ENCODE measurements at regions not wholly inside any gene's neighbourhood (a gene's known extent, or its start where the extent isn't known, plus 50 kb on each side); places are given as distances from the start of the nearest gene placed in this dataset.

DNA sequence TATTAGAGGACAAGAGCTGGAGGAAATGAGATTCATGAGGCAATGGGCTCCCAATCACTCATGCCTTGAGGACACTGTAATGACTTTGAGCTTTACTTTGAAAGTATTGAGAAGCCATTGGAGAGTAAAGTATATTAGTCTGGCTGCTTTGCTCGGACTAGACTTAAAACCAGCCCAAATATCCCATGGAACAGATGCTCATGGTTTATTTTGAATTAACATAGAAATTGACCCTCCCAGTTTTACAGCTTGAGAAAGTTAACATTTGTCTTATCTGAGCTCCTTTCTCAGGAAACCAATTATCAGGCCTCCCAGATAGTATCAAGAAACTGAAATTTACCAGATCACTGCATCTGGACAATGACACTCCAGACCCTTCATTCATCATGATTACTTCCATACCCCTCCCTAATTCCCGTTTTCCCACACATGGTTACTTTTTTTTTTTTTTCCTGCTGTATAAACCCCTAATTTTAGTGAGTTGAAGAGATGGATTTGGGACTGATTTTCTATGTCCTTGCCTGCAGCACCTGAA, 270.8 kb upstream of the SMIM30 start:
- ChIA-PET CTCF (no interaction called here), POLR2A (no interaction called here)
- no peaks in the 10 kb centered on the region for H3K27me3 ChIP-seq (ENCODE audit: control insufficient read depth, insufficient read depth, low read length)
- DNase-seq (ENCODE audit: low read depth) = no peak
- TF ChIP-seq, protein P1, sequence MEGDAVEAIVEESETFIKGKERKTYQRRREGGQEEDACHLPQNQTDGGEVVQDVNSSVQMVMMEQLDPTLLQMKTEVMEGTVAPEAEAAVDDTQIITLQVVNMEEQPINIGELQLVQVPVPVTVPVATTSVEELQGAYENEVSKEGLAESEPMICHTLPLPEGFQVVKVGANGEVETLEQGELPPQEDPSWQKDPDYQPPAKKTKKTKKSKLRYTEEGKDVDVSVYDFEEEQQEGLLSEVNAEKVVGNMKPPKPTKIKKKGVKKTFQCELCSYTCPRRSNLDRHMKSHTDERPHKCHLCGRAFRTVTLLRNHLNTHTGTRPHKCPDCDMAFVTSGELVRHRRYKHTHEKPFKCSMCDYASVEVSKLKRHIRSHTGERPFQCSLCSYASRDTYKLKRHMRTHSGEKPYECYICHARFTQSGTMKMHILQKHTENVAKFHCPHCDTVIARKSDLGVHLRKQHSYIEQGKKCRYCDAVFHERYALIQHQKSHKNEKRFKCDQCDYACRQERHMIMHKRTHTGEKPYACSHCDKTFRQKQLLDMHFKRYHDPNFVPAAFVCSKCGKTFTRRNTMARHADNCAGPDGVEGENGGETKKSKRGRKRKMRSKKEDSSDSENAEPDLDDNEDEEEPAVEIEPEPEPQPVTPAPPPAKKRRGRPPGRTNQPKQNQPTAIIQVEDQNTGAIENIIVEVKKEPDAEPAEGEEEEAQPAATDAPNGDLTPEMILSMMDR (IDR thresholded peaks at IDR 0.05; ENCODE audit: insufficient read depth, low read depth, low read length) = no peak
- H3K36me3 ChIP-seq (ENCODE audit: control insufficient read depth, insufficient read depth, low read length) = no peaks in the 10 kb centered on the region
- no peak overlapping the region for H3K4me3 ChIP-seq (ENCODE audit: low read depth, low read length)

DNA sequence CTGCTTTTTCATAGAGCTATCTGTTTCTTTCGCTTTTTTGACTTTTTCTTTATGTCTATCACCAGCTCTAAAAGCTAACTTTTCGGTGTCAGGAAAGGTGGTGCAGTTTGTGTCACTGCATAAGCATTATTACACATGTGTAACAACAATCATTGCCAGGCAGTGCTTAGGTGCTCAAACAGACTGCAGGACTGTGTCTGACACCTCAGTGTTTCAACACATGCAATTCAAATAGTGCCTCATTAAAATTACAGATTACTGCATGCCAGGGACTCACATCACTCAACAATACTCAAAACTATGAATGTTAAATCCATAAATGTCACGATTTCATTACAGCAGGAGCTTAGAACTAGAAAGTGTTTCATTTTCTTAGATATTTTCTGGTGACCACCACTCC, 265.3 kb upstream of the SMIM30 start:
- DNase-seq (ENCODE audit: low read depth) = no peak
- H3K36me3 ChIP-seq (ENCODE audit: control insufficient read depth, insufficient read depth, low read length) = no peaks in the 10 kb centered on the region
- ChIA-PET CTCF (no interaction called here), POLR2A (no interaction called here)
- no peak overlapping the region for H3K4me3 ChIP-seq (ENCODE audit: low read depth, low read length)
- TF ChIP-seq, protein P1 (IDR thresholded peaks at IDR 0.05; ENCODE audit: insufficient read depth, low read depth, low read length) = no peak
- H3K27me3 ChIP-seq (ENCODE audit: control insufficient read depth, insufficient read depth, low read length) = no peaks in the 10 kb centered on the region

DNA sequence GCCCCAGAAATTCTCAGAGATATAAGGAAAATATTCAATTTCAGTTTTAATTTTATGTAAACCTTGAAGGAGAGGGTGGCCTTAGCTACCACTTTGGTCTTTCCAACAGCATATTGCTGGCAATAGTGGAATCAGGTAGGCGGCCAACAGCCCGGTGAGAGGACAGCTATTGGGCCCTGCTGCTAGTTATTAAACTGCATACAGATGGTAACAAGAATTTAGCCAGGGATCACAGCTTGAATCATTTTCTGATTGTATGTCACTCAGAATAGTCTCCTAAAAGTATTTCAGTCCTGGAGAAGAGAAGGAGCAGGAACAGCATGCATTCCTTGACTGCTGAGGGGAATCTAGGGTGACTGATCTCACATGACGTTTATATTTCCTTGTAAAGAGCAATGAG, 261.4 kb upstream of the SMIM30 start:
- DNase-seq (ENCODE audit: low read depth) = no peak
- Histone ChIP-seq H3K4me3 (ENCODE audit: low read depth, low read length) (no peak overlapping the region), H3K36me3 (ENCODE audit: control insufficient read depth, insufficient read depth, low read length) (no peaks in the 10 kb centered on the region), H3K27me3 (ENCODE audit: control insufficient read depth, insufficient read depth, low read length) (no peaks in the 10 kb centered on the region)
- TF ChIP-seq, protein P1 (IDR thresholded peaks at IDR 0.05; ENCODE audit: insufficient read depth, low read depth, low read length) = no peak
- ChIA-PET POLR2A (no interaction called here), CTCF (no interaction called here)

DNA sequence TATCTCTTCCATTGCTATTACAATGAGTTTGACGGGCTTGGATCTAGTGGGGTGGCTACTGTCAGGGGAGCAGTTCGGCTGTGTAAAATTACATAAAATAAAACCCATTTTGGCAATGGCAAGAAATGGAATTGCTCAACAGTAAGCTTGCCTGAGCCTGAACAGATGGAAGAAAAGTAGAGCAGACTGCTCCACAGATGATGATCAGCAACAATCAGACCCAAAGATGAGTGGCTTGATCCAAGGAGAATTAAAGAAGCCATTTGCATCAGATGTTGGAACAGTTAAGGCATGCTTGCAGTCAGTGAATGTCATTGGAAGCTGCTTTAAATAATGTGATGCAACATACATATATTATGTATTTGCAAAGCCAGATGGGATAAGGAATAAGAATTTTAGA, 256.6 kb upstream of the SMIM30 start:
- no peak overlapping the region for H3K4me3 ChIP-seq (ENCODE audit: low read depth, low read length)
- H3K36me3 ChIP-seq (ENCODE audit: control insufficient read depth, insufficient read depth, low read length) = no peaks in the 10 kb centered on the region
- DNase-seq (ENCODE audit: low read depth) = no peak
- TF ChIP-seq, protein P1 (IDR thresholded peaks at IDR 0.05; ENCODE audit: insufficient read depth, low read depth, low read length) = no peak
- POLR2A ChIA-PET = no interaction called here
- CTCF ChIA-PET = no interaction called here
- no peaks in the 10 kb centered on the region for H3K27me3 ChIP-seq (ENCODE audit: control insufficient read depth, insufficient read depth, low read length)

DNA sequence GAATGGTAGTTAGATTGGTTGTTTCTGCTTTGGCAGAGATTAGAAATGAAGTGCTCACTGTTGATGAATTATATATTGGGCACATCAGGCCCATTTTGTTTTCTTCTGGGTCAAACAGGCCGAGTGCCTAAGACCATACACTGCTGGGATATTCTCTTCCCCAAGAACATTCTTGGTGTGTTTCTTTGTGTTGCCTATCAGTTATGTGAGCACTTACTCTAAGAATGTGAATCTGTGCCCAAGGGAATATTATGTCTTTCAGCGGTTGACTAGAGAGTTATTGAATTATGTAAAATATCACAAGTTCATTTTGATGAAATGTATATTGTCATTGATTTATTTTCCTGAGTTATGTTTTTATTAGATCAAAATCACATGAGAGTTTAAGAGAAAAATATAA, 255.5 kb upstream of the SMIM30 start:
- Histone ChIP-seq H3K27me3 (ENCODE audit: control insufficient read depth, insufficient read depth, low read length) (no peaks in the 10 kb centered on the region), H3K4me3 (ENCODE audit: low read depth, low read length) (no peak overlapping the region), H3K36me3 (ENCODE audit: control insufficient read depth, insufficient read depth, low read length) (no peaks in the 10 kb centered on the region)
- no peak for DNase-seq (ENCODE audit: low read depth)
- TF ChIP-seq, protein P1 (IDR thresholded peaks at IDR 0.05; ENCODE audit: insufficient read depth, low read depth, low read length) = no peak
- CTCF ChIA-PET = no interaction called here
- POLR2A ChIA-PET = no interaction called here
